ENCODE measurements at regions not wholly inside any gene's neighbourhood (a gene's known extent, or its start where the extent isn't known, plus 50 kb on each side); places are given as distances from the start of the nearest gene placed in this dataset.

- DNase-seq (ENCODE audit: low read depth, low spot score) = no peak
Observed at GRCh38 chr2:207257251-207258250, 91.8 kb upstream of the KLF7 start.

DNA sequence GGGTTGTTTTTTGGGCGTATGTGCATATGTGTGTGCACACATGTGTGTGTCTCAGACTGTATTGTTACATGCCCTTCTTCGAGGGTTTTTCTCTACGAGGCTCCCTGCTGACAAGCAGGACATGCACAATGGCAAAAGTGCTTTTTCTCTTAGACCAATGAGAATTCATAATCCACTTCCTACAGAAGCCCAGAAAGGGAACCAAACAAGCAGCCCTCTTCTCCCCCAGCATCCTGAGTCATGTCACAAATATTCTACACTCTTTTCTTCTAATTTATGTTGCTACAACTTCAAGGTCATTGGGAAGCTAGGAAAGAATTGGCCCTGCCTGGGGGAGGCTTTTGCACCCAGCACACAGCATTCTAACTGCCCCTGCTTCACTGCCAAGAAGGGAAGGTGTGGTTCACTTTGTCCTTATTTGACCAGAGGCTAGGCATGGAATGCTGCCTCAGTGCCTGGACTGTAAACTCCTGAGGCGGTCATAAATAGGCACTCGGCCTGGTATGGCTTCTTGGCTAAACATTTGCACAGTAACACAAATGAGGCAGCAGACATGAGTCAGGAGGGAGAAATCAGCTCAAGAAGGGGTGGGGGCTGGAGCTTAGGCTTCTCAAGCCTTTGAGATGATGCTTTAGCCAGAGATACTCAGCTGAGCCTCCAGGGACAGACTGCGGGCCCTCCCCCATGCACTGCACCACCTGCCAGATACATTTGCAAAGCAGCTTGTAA lies 92.7 kb upstream of the KLF7 start:
- DNase-seq (ENCODE audit: low read depth, low spot score) = no peak

DNA sequence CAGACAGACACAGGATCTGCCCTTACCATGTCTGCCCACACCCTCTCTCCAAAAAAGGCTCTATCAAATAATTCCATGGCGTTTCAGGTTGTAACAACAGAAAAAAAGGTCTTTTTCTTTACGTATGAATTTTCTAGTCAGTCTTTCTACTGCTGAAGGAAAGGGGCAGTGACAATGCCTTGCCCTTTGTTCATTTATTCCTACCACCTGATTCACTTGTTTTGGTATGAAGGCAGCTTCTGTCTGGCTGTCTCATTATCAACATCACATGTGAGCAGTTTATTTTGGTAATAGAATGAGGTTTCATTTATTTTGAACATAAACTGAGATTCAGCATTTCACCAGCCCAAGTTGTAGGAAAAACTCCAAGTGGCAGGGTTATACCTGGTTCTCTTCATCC lies 94.3 kb upstream of the KLF7 start:
- no peak for DNase-seq (ENCODE audit: low read depth, low spot score)

DNA sequence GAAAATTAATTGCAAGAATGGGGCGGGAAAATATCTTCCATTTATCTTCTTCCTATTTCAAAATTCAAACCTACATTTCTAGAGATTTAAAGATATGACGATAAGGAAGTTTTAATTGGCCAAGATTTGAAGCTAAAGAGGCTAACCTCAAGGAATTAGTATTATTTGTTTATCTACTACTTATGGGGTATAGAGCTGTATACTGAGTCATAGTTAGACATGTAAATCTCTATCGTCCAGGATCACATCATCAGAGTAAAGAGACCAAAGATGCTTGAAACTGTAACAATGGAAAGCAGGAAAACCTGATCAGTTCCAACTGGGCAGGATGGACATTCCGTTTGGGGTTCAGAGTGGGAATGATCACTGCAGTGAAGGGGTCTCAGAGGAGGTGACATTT lies 95.2 kb upstream of the KLF7 start:
- DNase-seq (ENCODE audit: low read depth, low spot score) = no peak

- DNase-seq (ENCODE audit: low read depth, low spot score) = no peak
Observed at GRCh38 chr2:207264310-207264709, 98.6 kb upstream of the KLF7 start.

- no peak for DNase-seq (ENCODE audit: low read depth, low spot score)
Observed at GRCh38 chr2:207265332-207265731, 99.6 kb upstream of the KLF7 start.

GRCh38 chr2:207265869-207266268 lies 100.1 kb upstream of the KLF7 start:
- no peak for DNase-seq (ENCODE audit: low read depth, low spot score)

- no peak for DNase-seq (ENCODE audit: low read depth, low spot score)
Observed at GRCh38 chr2:207266648-207267047, 100.9 kb upstream of the KLF7 start.

GRCh38 chr2:207269038-207269437 lies 103.3 kb upstream of the KLF7 start:
- DNase-seq (ENCODE audit: low read depth, low spot score) = no peak

DNA sequence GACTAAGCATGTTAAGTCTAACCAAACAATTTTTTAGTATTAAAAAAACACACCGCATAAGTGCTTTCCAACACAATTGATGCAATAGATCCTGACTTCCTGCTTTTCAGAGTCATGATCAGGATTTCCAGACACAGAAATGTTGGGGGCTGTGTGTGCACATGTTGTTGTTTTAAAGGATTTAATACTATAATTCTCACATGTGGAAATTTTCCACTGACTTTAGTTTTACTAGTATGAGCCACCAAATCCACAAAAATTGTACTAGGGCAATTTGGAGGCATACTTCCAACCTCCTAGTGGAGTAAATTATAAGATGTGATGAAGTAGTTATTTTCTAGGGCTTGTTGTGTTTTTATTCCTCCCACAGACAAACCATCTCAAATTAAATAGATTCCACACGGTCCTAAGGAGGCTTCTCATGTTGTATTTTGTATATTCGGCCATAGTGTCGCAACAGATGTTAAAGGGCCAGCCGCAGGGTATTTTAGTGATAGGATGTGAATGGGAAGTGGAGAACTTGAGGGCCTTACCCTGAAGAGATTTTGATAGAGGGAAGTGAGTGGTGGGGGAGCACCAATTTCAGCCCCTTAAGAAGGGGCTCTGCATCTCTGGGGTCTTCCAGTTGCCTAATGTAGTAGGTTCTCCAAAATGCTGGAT lies 108.9 kb upstream of the KLF7 start:
- DNase-seq (ENCODE audit: low read depth, low spot score) = no peak

DNA sequence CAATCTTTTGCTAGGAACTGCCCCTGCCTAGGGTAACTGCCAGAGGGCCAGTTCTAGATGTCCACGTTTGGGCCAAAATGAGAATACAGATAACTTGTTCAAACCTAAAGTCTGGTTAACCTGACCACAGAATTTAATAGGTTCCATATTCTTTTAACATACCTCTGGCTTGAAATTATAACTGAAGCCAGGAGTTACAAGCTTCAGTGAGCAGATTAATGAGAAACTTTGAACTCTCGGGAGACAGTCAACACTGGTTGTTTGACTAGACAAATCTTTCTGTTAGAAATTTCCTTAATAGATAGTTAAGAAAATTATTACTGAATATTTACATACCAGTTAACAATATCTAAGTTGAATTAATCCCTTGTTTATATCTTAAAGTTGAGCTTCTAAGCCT lies 110.0 kb upstream of the KLF7 start:
- no peak for DNase-seq (ENCODE audit: low read depth, low spot score)

- DNase-seq (ENCODE audit: low read depth, low spot score) = no peak
Observed at GRCh38 chr2:207276248-207276647, 110.5 kb upstream of the KLF7 start.

DNA sequence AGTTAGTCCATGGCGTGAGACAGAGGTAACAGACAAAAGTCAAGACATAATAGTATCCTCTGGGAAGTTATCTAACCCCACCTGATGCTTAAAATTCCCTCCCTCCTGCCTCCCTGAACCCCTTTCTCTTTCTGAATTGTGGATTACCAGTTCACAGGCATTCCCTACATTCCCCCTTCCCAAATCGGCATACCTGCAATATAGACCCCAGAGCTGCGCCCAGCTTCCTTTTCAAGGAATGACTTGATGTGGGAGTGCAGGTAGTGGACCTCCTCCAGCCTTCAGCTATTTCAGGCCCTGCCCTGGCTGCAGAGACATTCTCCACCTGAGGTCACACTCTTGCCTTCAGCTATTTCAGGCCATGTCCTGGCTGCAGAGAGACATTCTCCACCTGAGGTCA lies 111.1 kb upstream of the KLF7 start:
- no peak for DNase-seq (ENCODE audit: low read depth, low spot score)

- no peak for DNase-seq (ENCODE audit: low read depth, low spot score)
Observed at GRCh38 chr2:207279520-207279919, 113.8 kb upstream of the KLF7 start.

DNA sequence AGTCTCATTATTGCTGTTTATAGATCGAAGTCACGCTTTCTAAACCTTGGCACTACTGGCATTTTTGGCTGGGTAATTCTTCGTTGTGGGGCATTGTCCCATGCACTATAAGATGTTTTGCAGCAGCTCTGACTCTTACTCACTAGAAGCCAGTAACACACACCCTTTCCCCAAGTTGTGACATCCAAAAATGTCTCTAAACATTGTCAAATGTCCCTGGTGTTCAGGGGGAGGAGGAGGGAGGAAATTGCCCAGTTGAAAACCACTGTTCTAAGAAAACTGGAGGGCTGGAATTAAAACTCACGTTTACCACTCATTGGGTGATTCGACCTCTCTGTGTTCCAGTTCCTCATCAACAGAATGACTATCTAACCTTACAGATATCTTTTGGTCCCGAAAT lies 115.7 kb upstream of the KLF7 start:
- DNase-seq (ENCODE audit: low read depth, low spot score) = no peak

DNA sequence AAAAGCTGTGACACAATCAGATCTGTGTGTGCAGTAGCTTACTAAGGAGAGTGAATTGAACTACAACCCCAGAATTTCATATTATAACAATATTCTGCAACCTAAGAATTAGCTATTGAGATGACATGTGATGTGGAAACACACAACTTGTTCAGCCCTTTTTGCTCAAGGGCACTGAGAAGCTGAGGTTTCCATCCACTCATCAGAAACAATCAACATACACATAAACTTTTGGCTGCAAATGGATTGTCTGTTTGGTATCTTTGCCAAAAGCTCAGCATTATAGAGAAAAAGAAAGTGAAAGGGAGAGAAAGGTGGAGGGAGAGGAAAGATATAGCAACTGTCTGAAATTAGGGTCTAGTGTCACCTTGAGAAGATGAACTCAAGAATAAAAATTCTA lies 117.2 kb upstream of the KLF7 start:
- DNase-seq (ENCODE audit: low read depth, low spot score) = no peak

- DNase-seq (ENCODE audit: low read depth, low spot score) = no peak
Observed at GRCh38 chr2:207283356-207283755, 117.6 kb upstream of the KLF7 start.

DNA sequence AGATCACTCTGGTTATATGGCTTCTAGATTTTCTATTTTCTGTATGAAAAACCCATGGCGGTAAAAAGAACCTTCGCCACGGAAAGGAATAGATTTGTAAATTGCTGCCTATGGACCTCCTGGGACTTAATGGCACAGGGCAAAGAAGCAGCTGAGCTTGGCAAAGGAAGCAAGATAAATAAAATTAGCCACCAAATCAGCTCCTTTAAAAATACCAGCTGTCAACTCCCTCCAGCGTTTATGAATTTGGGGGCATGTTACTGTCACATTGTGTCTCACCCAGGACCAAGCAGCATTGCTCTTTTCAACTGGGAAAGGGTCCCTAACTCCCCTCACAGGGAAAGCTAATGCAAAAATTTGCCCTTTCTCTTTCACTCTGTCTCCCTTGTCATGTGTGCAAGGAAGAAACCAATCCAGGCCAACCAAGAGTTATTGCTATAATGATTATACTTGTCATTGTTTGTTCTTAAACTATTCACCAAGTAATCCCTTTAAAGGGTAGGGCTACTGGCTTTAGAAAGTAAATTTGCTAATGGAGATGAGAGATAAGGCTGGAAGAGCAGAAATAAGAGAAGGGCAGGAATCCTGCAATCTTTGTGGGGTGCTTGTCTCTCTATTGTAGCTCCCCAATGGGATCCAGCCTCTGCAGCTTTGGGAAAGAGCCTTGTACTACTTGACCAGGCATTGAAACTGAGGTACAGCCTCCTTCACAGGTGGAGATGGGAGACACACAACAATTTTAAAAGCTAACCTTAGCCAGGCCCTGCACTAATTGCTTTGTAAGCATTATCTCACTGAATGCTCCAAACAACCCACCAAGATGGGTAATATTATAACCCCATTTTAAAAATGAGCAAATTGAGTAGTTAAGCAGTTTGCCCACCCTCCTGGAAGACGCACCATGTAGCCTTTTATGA lies 119.1 kb upstream of the KLF7 start:
- no peak for DNase-seq (ENCODE audit: low read depth, low spot score)

DNA sequence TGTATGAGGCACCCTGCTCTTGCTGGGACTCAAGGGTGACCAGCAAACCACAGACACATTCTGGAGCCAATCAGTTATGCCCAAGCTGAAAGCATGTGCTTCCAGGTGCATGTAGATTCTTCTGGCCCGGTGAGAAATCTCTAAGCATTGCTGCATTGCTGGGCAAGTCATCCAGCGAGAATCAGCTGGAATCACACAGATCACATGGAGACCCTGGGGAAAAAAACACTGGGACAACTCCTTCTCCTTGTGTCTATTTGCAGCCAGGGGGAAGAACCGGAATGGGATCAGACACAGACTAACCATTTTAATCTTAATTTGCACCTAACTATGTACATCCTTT lies 119.7 kb upstream of the KLF7 start:
- DNase-seq (ENCODE audit: low read depth, low spot score) = no peak

GRCh38 chr2:207286106-207286505 lies 120.4 kb upstream of the KLF7 start:
- no peak for DNase-seq (ENCODE audit: low read depth, low spot score)

- no peak for DNase-seq (ENCODE audit: low read depth, low spot score)
Observed at GRCh38 chr2:207288628-207289027, 122.9 kb upstream of the KLF7 start.
